Muscle of leg (tissue), 3 donors: ENCODE measurements at regions not wholly inside any gene's neighbourhood (a gene's known extent, or its start where the extent isn't known, plus 50 kb on each side); places are given as distances from the start of the nearest gene placed in this dataset.
"Not testable (repeated sequence)": the region's sequence is repeated elsewhere in the genome, so short reads cannot be mapped to it uniquely, and the experiment has no call there.

Experiments
- DNase-seq: peaks from one replicate; pipeline ENCODE4 v3.0.0; 2013
- H3K27ac ChIP-seq: one replicate; pipeline ENCODE4 v1.5.1; 2013; ENCODE audit warnings: mild to moderate bottlenecking, low read length, control low read depth
- H3K27me3 ChIP-seq: one replicate; pipeline ENCODE4 v1.6.1; 2013; ENCODE audit warnings: low read length; ENCODE audit not compliant: control insufficient read depth, insufficient read depth
- H3K36me3 ChIP-seq: one replicate; pipeline ENCODE4 v1.6.1; 2013; ENCODE audit warnings: low read length; ENCODE audit not compliant: control insufficient read depth, insufficient read depth
- H3K4me1 ChIP-seq: one replicate; pipeline ENCODE4 v1.6.1; 2013; ENCODE audit warnings: low read length; ENCODE audit not compliant: control insufficient read depth, insufficient read depth
- H3K4me3 ChIP-seq: one replicate; pipeline ENCODE4 v1.5.1; 2013; ENCODE audit warnings: low read length, control low read depth
- H3K9me3 ChIP-seq: replicated peaks from 2 replicates; pipeline ENCODE4 v1.6.1; 2013; ENCODE audit warnings: low read depth, low read length; ENCODE audit not compliant: control insufficient read depth
- WGBS: methylation state at CpG from one replicate; pipeline ENCODE4 v1.1.5; 2013; ENCODE audit warnings: missing lambda C conversion rate; ENCODE audit not compliant: insufficient coverage; 5-methylcytosine and 5-hydroxymethylcytosine counted together

GRCh38 chr10:117801691-117802090, 245.1 kb downstream of the RAB11FIP2 start:
- Histone ChIP-seq H3K4me1 (no peaks in the 10 kb centered on the region), H3K27me3 (peaks cover 4% of the 10 kb centered on the region), H3K4me3 (no peak overlapping the region), H3K36me3 (no peaks in the 10 kb centered on the region), H3K27ac (no peak overlapping the region), H3K9me3 (no peaks in the 10 kb centered on the region)
- no CpG with 5 or more reads among the region's 7 CpGs for WGBS
- no peak for DNase-seq

GRCh38 chr10:117804470-117805011, 242.2 kb downstream of the RAB11FIP2 start:
- 61% methylated on average over 11 of the region's 13 CpGs for WGBS
- H3K4me1 ChIP-seq: no peaks in the 10 kb centered on the region

GRCh38 chr10:117805139-117805538, 241.6 kb downstream of the RAB11FIP2 start:
- Histone ChIP-seq H3K27ac (no peak overlapping the region), H3K4me3 (no peak overlapping the region), H3K9me3 (no peaks in the 10 kb centered on the region), H3K36me3 (no peaks in the 10 kb centered on the region), H3K27me3 (peaks cover 4% of the 10 kb centered on the region), H3K4me1 (no peaks in the 10 kb centered on the region)
- DNase-seq: no peak
- 64% methylated on average over 8 of the region's 13 CpGs for WGBS

More at GRCh38 chr10:117804470-117805011, 242.2 kb downstream of the RAB11FIP2 start:
- Histone ChIP-seq H3K36me3 (no peaks in the 10 kb centered on the region), H3K27me3 (peaks cover 4% of the 10 kb centered on the region), H3K4me3 (no peak overlapping the region), H3K9me3 (no peaks in the 10 kb centered on the region), H3K27ac (no peak overlapping the region)
- DNase-seq: no peak

- no peak for DNase-seq
- Histone ChIP-seq H3K4me3 (no peak overlapping the region), H3K4me1 (no peaks in the 10 kb centered on the region), H3K27ac (no peak overlapping the region), H3K36me3 (no peaks in the 10 kb centered on the region), H3K9me3 (no peaks in the 10 kb centered on the region), H3K27me3 (peaks cover 4% of the 10 kb centered on the region)
- 33% methylated on average over 2 of the region's 4 CpGs for WGBS
Observed at GRCh38 chr10:117807441-117807840, 239.3 kb downstream of the RAB11FIP2 start.

GRCh38 chr10:117815816-117816215, 230.9 kb downstream of the RAB11FIP2 start:
- H3K27ac ChIP-seq, H3K36me3 ChIP-seq, H3K9me3 ChIP-seq, H3K4me3 ChIP-seq, H3K4me1 ChIP-seq, H3K27me3 ChIP-seq, DNase-seq: not testable (repeated sequence)
- no CpG with 5 or more reads among the region's 2 CpGs for WGBS

GRCh38 chr10:117817116-117817515, 229.6 kb downstream of the RAB11FIP2 start:
- Histone ChIP-seq H3K9me3 (no peaks in the 10 kb centered on the region), H3K4me3 (no peak overlapping the region), H3K36me3 (no peaks in the 10 kb centered on the region), H3K27ac (no peak overlapping the region), H3K27me3 (no peaks in the 10 kb centered on the region), H3K4me1 (no peaks in the 10 kb centered on the region)
- WGBS: 91% methylated on average over 2 of the region's 3 CpGs
- DNase-seq: no peak

- H3K27me3 ChIP-seq: no peaks in the 10 kb centered on the region
- DNase-seq: peak; percentile 39
- no CpG with 5 or more reads among the region's 1 CpG for WGBS
Observed at GRCh38 chr10:117818721-117819120, 228.0 kb downstream of the RAB11FIP2 start.

GRCh38 chr10:117819304-117819703, 227.4 kb downstream of the RAB11FIP2 start:
- Histone ChIP-seq H3K4me1 (no peaks in the 10 kb centered on the region), H3K4me3 (no peak overlapping the region), H3K27ac (no peak overlapping the region), H3K36me3 (no peaks in the 10 kb centered on the region), H3K27me3 (no peaks in the 10 kb centered on the region), H3K9me3 (no peaks in the 10 kb centered on the region)
- 34% methylated on average over 4 of the region's 4 CpGs for WGBS
- DNase-seq: no peak

More at GRCh38 chr10:117818721-117819120, 228.0 kb downstream of the RAB11FIP2 start:
- no peak overlapping the region for H3K27ac ChIP-seq
- H3K36me3 ChIP-seq: no peaks in the 10 kb centered on the region
- H3K9me3 ChIP-seq: no peaks in the 10 kb centered on the region
- H3K4me1 ChIP-seq: no peaks in the 10 kb centered on the region
- H3K4me3 ChIP-seq: no peak overlapping the region

GRCh38 chr10:117823980-117824379, 222.8 kb downstream of the RAB11FIP2 start:
- Histone ChIP-seq H3K4me3 (no peak overlapping the region), H3K27me3 (no peaks in the 10 kb centered on the region), H3K9me3 (no peaks in the 10 kb centered on the region), H3K36me3 (no peaks in the 10 kb centered on the region), H3K27ac (no peak overlapping the region), H3K4me1 (no peaks in the 10 kb centered on the region)
- DNase-seq: no peak
- WGBS: no CpG with 5 or more reads among the region's 5 CpGs

- no peaks in the 10 kb centered on the region for H3K36me3 ChIP-seq
- no peak overlapping the region for H3K27ac ChIP-seq
- H3K4me3 ChIP-seq: no peak overlapping the region
- H3K27me3 ChIP-seq: peaks cover 2% of the 10 kb centered on the region
- H3K9me3 ChIP-seq: no peaks in the 10 kb centered on the region
- WGBS: no CpG with 5 or more reads among the region's 14 CpGs
- no peak for DNase-seq
- H3K4me1 ChIP-seq: no peaks in the 10 kb centered on the region
Observed at GRCh38 chr10:117830205-117830604, 216.5 kb downstream of the RAB11FIP2 start.

- no peak for DNase-seq
- no peak overlapping the region for H3K4me3 ChIP-seq
Observed at GRCh38 chr10:117830787-117831212, 215.9 kb downstream of the RAB11FIP2 start.

More at GRCh38 chr10:117830787-117831212, 215.9 kb downstream of the RAB11FIP2 start:
- Histone ChIP-seq H3K36me3 (no peaks in the 10 kb centered on the region), H3K4me1 (no peaks in the 10 kb centered on the region), H3K27me3 (peaks cover 2% of the 10 kb centered on the region), H3K27ac (no peak overlapping the region), H3K9me3 (no peaks in the 10 kb centered on the region)
- WGBS: 48% methylated on average over 15 of the region's 15 CpGs
